GM12874 (cell line): ENCODE measurements at regions not wholly inside any gene's neighbourhood (a gene's known extent, or its start where the extent isn't known, plus 50 kb on each side); places are given as distances from the start of the nearest gene placed in this dataset.

Source experiments
- CTCF ChIP-seq: IDR thresholded peaks from 2 replicates; pipeline ENCODE4 v1.5.1; 2011; ENCODE audit warnings: low read depth, mild to moderate bottlenecking, control low read depth, low read length, moderate library complexity; ENCODE audit not compliant: insufficient read depth

GRCh38 chr5:8436924-8437323 is 568.0 kb downstream of the MTRR start:
- TF ChIP-seq CTCF: no peak

DNA sequence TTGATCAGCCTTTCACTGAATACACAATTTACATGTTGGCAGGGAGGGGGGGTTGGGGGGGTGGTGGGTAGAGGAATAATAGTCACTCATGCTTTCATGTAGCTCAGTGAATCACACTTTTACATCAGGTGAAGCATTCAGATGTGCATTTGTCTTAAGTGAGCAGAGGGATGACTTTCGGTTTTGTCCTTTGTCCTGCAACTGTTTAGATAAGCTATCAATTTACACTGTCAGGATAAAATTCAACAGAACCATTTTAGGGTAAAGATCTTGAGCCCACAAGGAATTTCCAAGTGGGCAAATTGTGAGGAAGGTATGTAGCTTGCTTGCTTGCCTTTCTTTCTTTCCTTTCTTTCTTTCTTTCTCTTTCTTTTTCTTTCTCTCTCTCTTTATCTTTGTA is 576.2 kb downstream of the MTRR start:
- TF ChIP-seq CTCF: no peak

- TF ChIP-seq CTCF: no peak
Measured at GRCh38 chr5:8446179-8446578, 577.2 kb downstream of the MTRR start.

- TF ChIP-seq CTCF: no peak
Measured at GRCh38 chr5:8456846-8457186, 587.9 kb downstream of the MTRR start.

- TF ChIP-seq CTCF: no peak
Measured at GRCh38 chr5:8457187-8458037, 588.5 kb downstream of the MTRR start.

GRCh38 chr5:8458038-8458383 is 589.1 kb downstream of the MTRR start:
- TF ChIP-seq CTCF: no peak

- TF ChIP-seq CTCF: no peak
Measured at GRCh38 chr5:8461543-8461942, 592.6 kb downstream of the MTRR start.
